Stimulated activated CD8-positive, alpha-beta memory T cell treated with anti-CD3 and anti-CD28 coated beads, Interleukin-12 subunit alpha, Interleukin-12 subunit beta, amount 100 ng/mL, for 1 hour (primary cell): ENCODE measurements at regions not wholly inside any gene's neighbourhood (a gene's known extent, or its start where the extent isn't known, plus 50 kb on each side); places are given as distances from the start of the nearest gene placed in this dataset.
A peak's percentile ranks its signal among the peaks of the same experiment; 100 is the strongest.

Source experiments
- DNase-seq: peaks from one replicate; pipeline ENCODE4 v3.0.0-alpha.2; 2020; ENCODE audit warnings: low read depth

GRCh38 chr1:9419369-9420041 is 119.8 kb upstream of the SLC25A33 start:
- DNase-seq, result no peak

DNA sequence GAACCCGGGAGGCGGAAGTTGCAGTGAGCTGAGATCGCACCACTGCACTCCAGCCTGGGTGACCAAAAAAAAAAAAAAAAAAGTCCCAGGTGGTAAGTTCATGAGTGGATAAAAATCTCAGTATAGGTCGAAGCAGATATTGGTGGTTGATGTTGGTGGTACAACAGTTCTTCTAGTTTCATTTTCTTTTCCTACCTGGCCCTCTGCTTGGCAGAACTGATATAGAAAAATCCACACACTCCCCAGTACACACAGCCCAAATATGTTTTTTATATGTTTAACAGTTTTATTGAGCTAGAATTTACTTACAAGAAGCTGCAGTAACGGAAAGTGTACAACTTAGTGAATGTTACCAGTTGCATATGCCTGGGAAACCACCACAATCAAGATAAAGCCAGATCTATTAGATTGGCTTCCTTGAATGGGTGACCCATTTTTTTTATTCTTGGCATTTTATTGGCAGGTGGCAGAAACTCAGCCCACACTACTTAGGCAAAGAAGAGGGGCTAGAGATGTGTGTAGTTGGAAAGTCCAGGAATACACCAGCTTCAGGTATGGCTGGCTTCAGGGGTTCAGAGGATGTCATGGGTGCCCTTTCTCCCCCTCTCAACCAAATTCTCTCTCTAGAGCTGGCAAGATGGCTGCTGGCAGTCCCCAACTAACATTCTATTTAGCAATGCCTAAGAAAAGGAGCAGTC is 118.3 kb upstream of the SLC25A33 start:
- DNase-seq, result no peak

DNA sequence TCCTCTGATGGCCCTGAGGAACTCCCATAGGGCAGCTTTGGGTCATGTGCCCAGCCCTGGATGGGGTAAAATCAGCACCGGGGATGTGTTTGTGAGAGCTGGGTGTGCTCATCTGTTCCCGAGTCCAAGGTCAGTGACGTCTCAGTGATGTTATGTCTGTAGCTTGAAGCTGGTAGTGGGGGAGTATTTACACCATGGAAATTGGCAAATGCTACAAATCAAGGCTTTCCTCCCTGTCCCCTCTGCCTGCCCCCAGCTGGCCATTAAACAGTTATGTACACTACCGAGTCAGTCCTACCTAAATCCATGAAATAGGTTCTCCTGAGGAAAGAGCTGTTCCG is 117.8 kb upstream of the SLC25A33 start:
- no peak for DNase-seq

- DNase-seq, result no peak
These were observed 116.9 kb upstream of the SLC25A33 start for GRCh38 chr1:9422321-9422720.

DNA sequence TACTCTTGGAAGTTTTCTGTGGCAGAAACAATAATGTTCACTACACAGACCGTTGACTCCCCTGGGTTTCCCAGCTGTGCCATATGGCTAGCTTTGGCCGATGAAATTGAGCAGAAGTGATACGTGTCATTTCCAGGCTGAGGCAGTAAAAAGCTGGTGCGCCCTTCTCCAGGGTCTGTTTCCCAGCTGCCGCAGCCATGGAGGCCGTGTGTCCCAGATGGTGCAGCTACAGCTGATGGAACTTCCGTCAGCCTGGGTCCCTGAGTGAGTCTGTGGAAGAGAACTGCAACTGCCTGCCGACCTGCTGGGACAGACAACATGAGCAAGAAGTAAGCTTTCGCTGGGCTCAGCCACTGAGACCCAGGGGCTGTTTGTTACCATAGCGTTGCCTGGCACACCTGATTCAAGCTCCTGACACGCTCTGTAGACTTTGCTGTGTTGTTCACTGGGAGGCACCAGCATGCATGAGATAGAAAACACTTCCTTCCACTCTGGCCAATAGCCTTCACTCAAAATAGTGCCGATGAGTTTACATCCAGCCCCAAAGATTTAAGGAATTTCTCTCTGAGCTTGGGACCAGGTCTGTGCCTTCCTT is 116.3 kb upstream of the SLC25A33 start:
- DNase-seq, result no peak

DNA sequence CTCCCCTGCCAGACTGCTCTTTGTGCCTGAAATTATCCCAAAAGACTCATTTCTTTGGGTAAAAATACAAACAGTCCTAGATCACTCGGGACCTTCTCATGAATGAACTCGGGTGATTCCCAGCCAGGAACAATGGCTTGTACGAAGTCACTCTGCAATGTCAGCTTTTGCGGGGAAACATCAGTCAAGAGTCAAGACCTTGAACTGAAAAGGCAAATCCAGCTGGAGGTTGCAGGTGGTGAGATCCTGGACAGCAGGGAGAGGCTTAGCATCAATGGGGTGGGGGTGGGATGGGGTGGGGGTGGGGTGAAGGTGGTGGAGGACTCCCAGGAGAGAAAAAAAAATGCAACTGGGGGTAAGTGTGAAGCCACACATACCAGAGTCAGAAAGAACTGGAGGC is 115.0 kb upstream of the SLC25A33 start:
- no peak for DNase-seq

GRCh38 chr1:9425859-9426258 is 113.4 kb upstream of the SLC25A33 start:
- DNase-seq, result no peak

DNA sequence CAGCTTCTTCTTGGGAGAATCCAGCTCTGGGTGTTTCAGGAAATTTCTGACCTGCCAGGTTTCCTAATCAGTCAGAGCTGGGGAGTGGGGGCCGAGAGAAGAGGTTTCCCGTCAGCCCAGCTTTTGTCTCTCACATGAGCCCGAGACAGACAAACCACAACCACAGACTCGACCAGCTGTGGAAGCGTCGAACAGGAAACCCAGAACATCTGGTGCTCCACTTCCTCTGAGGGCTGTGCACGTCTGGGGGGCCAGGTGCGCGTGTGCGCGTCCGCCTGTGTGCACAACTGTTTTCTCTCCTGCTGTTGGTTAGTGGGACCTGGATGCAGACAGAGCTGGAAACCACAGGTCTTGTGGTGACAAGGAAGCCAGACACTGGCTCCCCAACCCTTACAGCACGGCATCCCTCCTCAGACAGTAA is 113.0 kb upstream of the SLC25A33 start:
- DNase-seq, result peak; percentile 57

GRCh38 chr1:9427388-9427787 is 111.9 kb upstream of the SLC25A33 start:
- no peak for DNase-seq

DNA sequence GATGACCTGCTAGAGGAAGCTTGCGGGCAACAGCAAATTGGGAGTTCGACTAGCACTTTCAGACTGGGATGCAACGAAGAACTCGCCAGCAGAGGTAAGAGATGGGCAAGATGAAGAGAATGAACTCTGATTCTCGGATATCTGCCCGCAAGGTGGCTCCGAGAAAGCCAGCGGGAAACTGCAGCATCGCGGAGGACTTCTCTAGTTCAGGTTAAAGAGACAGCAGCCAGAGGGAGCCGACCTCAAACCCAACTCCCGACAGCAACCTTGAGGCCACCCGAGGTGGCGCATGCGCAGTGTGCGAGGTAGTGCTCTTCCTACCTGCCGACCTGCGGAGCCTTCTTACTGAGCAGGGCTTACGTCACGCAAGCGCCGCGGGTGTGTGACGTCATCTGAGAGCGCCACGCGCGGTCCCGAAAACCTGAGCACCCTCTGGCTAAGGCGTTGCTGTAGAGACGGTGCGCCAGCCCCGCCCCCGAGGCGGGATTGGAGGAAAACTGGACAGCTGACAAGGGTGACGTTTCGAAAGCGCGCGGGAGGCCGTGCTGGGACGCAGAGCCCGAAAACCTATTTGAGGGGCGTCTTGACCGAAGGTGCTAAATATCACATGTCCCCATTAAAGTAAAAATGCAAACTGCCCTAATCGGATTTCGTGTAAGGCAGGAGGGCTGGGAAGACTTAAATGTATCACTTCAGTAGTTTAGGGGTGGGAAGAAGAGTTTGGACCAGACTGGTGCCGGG is 110.5 kb upstream of the SLC25A33 start:
- DNase-seq, result peak; percentile 99

GRCh38 chr1:9429342-9429711 is 109.9 kb upstream of the SLC25A33 start:
- DNase-seq, result no peak

GRCh38 chr1:9434247-9435152 is 104.8 kb upstream of the SLC25A33 start:
- no peak for DNase-seq

GRCh38 chr1:9435153-9435636 is 104.1 kb upstream of the SLC25A33 start:
- no peak for DNase-seq

GRCh38 chr1:9435854-9436640 is 103.2 kb upstream of the SLC25A33 start:
- DNase-seq, result no peak

DNA sequence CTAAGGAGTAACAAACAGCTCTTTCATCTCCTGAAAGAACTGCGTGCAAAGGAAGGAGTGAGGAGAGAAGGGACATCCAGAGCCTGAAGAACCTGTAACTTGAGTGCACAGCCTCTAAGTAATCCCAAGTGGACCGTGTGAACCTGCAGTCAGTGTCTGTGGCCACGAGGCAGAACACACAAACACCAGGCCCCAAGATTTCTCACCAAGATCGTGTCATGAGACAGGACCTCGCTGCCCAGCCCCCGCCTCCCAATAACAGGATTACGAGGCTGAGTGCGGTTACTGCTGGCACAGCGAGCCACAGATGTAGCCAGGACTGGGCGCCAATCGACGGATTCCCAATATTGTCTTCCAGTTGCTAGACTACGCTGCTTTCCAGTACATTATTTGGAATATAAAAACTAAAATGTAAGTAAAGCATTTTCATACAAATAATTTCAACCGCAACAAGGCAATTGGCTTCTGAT is 101.3 kb upstream of the SLC25A33 start:
- no peak for DNase-seq

GRCh38 chr1:9438431-9439073 is 100.7 kb upstream of the SLC25A33 start:
- no peak for DNase-seq

DNA sequence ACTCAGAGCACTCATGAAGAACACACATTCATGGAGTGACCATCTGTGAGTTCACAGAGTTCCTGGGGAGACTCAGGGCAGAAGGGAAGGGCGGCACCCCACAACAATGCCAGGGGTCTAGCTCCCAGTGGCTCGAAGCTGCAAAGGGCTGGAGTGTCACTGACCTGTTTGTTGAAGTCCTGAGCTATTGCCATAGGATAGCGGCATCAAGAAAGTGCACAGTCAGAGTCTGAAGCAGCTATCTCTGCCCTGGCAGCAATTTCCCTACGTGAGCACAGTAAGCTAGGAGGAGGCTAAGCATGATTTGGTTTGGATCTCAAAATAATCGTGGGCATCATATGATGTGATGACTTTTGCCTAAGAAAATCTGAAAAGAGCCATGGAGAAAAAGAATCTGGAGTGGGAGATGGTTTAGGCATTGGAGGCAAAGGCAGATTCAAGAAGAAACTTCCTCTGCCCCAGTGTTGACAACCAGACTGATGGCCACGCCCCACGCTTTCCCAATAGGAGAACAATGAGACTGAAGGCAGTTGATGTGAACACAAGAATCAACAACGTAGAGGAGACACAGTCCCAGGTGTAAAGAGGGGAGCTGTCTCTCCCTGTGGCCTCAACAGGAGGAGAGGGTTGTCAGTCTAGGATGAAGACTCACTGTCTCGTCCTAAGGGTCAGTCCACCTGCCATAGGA is 100.0 kb upstream of the SLC25A33 start:
- no peak for DNase-seq

GRCh38 chr1:9440261-9440660 is 99.0 kb upstream of the SLC25A33 start:
- no peak for DNase-seq

DNA sequence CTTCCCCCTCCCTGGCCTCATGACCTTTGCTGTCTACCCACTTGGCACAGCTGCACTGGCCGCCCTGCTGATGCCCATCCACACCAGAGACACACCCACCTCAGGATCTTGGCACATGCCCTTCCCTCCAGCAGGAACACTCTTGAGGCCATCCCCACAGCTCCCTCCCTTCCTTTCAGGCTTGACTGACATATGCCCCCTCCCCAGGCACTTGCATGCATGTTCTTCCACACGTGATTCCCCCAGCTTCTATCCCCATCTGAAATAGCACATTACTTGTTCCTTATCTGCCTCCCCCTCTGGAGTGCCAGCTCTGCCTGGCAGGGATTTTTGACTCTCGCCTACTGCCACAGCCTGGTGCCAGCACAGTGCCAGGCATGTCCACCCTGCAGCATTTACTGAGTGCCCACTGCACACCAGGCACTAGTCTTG is 98.5 kb upstream of the SLC25A33 start:
- no peak for DNase-seq
